ENCODE measurements at regions not wholly inside any gene's neighbourhood (a gene's known extent, or its start where the extent isn't known, plus 50 kb on each side); places are given as distances from the start of the nearest gene placed in this dataset.

DNA sequence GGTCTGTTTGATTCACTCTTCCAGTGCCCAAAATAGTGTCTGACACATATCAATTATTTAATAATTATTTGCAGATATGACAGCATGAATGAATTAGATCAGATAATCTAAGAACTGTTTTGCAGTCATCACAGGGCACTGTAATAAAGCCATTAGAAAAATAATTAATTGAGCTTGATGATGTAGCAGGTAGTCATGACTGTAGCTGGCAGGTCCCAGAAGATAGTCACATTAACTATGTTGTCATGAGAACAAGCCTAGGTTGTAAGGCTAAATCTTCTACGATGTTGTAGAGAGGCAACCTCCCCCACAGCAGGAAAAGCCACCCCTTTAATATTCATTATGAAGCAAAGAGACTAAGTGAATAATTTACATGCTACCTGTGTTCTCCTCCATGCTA is 243.9 kb upstream of the SPTLC3 start:
- peaks cover 8% of the 10 kb centered on the region for H3K4me1 ChIP-seq (ENCODE audit: control insufficient read depth, insufficient read depth, low read length)
- H3K27ac ChIP-seq (ENCODE audit: low read length) = no peak overlapping the region
- no peaks in the 10 kb centered on the region for H3K36me3 ChIP-seq (ENCODE audit: control insufficient read depth in 2 of 2, insufficient read depth in 2 of 2, low read length in 2 of 2)
- no peak overlapping the region for H3K9ac ChIP-seq (ENCODE audit: low read length in 2 of 2)
- H3K4me3 ChIP-seq (ENCODE audit: low read length in 2 of 2) = no peak overlapping the region
- no peaks in the 10 kb centered on the region for H3K27me3 ChIP-seq (ENCODE audit: control insufficient read depth in 1 of 2, insufficient read depth in 2 of 2, low read length in 2 of 2)
- H3K9me3 ChIP-seq (ENCODE audit: control insufficient read depth in 2 of 2, low read length in 2 of 2) = no peaks in the 10 kb centered on the region

DNA sequence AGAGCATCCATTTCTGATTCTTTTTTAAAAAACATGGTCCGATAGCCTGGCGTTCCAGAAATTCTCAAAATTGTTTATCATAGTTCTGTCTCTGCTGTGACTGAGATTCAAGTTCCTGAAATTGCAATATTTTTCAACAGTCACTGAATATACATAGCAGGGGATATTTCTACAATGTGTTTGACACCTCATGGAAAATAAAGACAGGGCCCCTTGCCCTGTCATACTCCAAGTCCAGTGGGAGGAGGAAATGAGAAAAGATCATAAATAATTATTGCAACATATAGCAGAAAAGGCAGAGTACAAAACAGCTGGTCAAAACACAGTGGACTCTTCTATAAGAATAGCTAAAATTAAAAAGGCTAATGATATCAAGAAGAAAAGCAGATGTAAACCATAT is 234.8 kb upstream of the SPTLC3 start:
- H3K36me3 ChIP-seq (ENCODE audit: control insufficient read depth in 2 of 2, insufficient read depth in 2 of 2, low read length in 2 of 2) = no peaks in the 10 kb centered on the region
- no peak overlapping the region for H3K4me3 ChIP-seq (ENCODE audit: low read length in 2 of 2)
- no peaks in the 10 kb centered on the region for H3K27me3 ChIP-seq (ENCODE audit: control insufficient read depth in 1 of 2, insufficient read depth in 2 of 2, low read length in 2 of 2)
- H3K9ac ChIP-seq (ENCODE audit: low read length in 2 of 2) = no peak overlapping the region
- H3K27ac ChIP-seq (ENCODE audit: low read length) = no peak overlapping the region
- no peaks in the 10 kb centered on the region for H3K9me3 ChIP-seq (ENCODE audit: control insufficient read depth in 2 of 2, low read length in 2 of 2)
- H3K4me1 ChIP-seq (ENCODE audit: control insufficient read depth, insufficient read depth, low read length) = no peaks in the 10 kb centered on the region

DNA sequence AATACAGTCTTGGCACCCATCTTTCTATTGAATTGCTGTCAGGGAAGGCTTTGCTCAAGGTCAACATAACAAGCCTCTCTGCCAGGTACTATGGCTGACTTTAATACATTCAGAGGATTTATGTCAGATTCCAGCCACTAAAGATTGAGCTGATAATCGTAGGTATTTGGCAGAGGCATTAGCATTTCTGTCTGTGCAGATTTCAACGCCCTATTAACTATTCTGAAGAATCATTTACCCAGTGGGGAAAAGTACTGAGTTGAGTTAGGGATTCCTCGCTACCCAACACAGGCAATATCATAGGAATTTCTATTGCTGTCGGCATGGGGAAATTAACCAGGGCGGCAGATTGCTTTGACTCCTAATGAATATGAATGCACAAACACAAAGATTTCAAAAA is 233.7 kb upstream of the SPTLC3 start:
- H3K36me3 ChIP-seq (ENCODE audit: control insufficient read depth in 2 of 2, insufficient read depth in 2 of 2, low read length in 2 of 2) = no peaks in the 10 kb centered on the region
- no peaks in the 10 kb centered on the region for H3K9me3 ChIP-seq (ENCODE audit: control insufficient read depth in 2 of 2, low read length in 2 of 2)
- H3K27me3 ChIP-seq (ENCODE audit: control insufficient read depth in 1 of 2, insufficient read depth in 2 of 2, low read length in 2 of 2) = no peaks in the 10 kb centered on the region
- no peaks in the 10 kb centered on the region for H3K4me1 ChIP-seq (ENCODE audit: control insufficient read depth, insufficient read depth, low read length)
- no peak overlapping the region for H3K27ac ChIP-seq (ENCODE audit: low read length)
- no peak overlapping the region for H3K4me3 ChIP-seq (ENCODE audit: low read length in 2 of 2)
- H3K9ac ChIP-seq (ENCODE audit: low read length in 2 of 2) = no peak overlapping the region

DNA sequence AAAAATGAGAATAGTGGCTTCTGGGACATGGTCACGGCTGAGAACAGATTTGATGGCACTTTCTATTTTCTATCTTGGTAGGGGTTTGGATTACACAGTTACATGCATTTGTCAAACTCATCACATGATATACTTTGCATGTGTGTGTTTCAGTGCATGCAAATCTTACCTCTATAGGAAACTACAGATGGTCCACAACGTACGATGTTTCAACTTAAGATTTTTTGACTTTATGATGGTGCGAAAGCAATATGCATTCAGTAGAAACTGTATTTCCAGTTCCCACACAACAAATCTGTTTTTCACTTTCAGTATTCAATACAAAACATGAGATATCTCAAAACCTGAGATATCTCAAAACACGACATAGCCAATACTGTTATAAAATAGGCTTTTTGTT is 231.8 kb upstream of the SPTLC3 start:
- Histone ChIP-seq H3K36me3 (ENCODE audit: control insufficient read depth in 2 of 2, insufficient read depth in 2 of 2, low read length in 2 of 2) (no peaks in the 10 kb centered on the region), H3K9me3 (ENCODE audit: control insufficient read depth in 2 of 2, low read length in 2 of 2) (no peaks in the 10 kb centered on the region), H3K4me1 (ENCODE audit: control insufficient read depth, insufficient read depth, low read length) (no peaks in the 10 kb centered on the region), H3K9ac (ENCODE audit: low read length in 2 of 2) (no peak overlapping the region), H3K4me3 (ENCODE audit: low read length in 2 of 2) (no peak overlapping the region), H3K27me3 (ENCODE audit: control insufficient read depth in 1 of 2, insufficient read depth in 2 of 2, low read length in 2 of 2) (no peaks in the 10 kb centered on the region), H3K27ac (ENCODE audit: low read length) (no peak overlapping the region)

DNA sequence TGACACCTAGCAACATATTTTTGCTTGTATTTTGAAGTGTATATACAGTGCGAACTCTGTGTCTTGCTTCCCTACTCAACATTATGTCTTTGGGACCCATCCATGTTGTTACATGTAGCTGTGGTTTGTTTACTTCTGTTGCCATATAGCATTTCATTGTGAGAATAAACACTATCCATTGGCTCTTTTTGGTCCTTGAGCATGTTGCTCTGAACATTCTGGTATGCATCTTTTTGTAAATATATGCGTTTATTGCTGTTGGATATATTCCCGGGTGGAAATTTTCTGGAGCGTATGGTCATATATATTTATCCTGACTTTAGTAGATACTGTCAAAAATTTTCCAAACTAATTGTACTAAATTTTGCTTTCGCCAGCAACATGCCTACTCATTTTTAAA is 222.5 kb upstream of the SPTLC3 start:
- H3K27me3 ChIP-seq (ENCODE audit: control insufficient read depth in 1 of 2, insufficient read depth in 2 of 2, low read length in 2 of 2) = no peaks in the 10 kb centered on the region
- no peak overlapping the region for H3K4me3 ChIP-seq (ENCODE audit: low read length in 2 of 2)
- no peaks in the 10 kb centered on the region for H3K9me3 ChIP-seq (ENCODE audit: control insufficient read depth in 2 of 2, low read length in 2 of 2)
- H3K4me1 ChIP-seq (ENCODE audit: control insufficient read depth, insufficient read depth, low read length) = no peaks in the 10 kb centered on the region
- H3K36me3 ChIP-seq (ENCODE audit: control insufficient read depth in 2 of 2, insufficient read depth in 2 of 2, low read length in 2 of 2) = no peaks in the 10 kb centered on the region
- H3K27ac ChIP-seq (ENCODE audit: low read length) = no peak overlapping the region
- no peak overlapping the region for H3K9ac ChIP-seq (ENCODE audit: low read length in 2 of 2)

DNA sequence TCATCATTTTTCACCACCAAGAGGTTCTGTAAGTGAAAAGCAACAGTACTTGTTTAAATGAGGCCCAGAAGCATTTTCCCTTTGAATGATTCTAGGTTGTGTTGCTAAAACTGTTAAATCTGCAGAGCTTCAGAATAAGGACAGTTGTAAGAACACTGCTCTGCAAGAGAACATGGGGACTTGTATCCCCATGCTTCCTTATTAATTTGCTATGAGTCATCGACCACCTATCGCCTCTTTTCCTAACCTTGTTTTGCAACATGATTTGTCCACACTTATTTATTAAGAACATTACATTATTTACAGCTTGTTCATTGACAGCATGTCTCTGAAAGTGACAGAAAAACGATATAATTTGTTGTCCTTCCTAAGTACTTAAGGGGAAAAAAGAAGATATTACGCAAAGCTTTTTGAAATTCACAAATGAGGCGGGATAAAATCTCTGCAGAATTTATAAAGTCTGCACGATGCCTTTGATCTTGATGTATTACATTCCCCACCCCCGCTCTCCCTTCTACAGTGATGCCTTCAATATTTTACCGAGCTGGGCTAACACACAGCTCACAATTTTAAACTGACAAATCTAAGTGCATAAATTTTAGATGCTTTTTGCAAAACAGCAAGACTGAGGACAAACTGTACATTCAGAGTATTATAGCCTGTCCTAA is 220.0 kb upstream of the SPTLC3 start:
- H3K4me3 ChIP-seq (ENCODE audit: low read length in 2 of 2) = no peak overlapping the region
- no peak overlapping the region for H3K27ac ChIP-seq (ENCODE audit: low read length)
- no peaks in the 10 kb centered on the region for H3K27me3 ChIP-seq (ENCODE audit: control insufficient read depth in 1 of 2, insufficient read depth in 2 of 2, low read length in 2 of 2)
- no peaks in the 10 kb centered on the region for H3K36me3 ChIP-seq (ENCODE audit: control insufficient read depth in 2 of 2, insufficient read depth in 2 of 2, low read length in 2 of 2)
- no peaks in the 10 kb centered on the region for H3K4me1 ChIP-seq (ENCODE audit: control insufficient read depth, insufficient read depth, low read length)
- H3K9me3 ChIP-seq (ENCODE audit: control insufficient read depth in 2 of 2, low read length in 2 of 2) = no peaks in the 10 kb centered on the region
- no peak overlapping the region for H3K9ac ChIP-seq (ENCODE audit: low read length in 2 of 2)

DNA sequence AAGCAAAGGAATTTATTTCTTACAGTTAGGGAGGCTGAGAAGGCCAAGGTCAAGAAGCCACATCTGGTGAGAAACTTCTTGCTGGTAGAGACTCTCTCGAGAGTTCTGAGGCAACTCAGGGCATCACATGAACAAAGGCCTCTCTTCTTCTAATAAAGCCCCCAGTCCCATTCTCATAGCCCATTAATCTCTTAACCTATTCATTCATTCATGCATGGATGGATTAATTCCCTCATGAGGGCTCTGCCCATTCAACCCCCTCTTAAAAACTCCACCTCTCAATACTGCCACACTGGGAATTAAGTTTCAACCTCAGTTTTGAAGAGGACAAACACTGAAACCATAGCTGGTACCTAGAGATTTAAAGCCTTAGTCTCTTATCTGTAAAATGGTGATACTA is 217.9 kb upstream of the SPTLC3 start:
- Histone ChIP-seq H3K9ac (ENCODE audit: low read length in 2 of 2) (no peak overlapping the region), H3K27ac (ENCODE audit: low read length) (no peak overlapping the region), H3K4me3 (ENCODE audit: low read length in 2 of 2) (no peak overlapping the region), H3K9me3 (ENCODE audit: control insufficient read depth in 2 of 2, low read length in 2 of 2) (no peaks in the 10 kb centered on the region), H3K4me1 (ENCODE audit: control insufficient read depth, insufficient read depth, low read length) (no peaks in the 10 kb centered on the region), H3K27me3 (ENCODE audit: control insufficient read depth in 1 of 2, insufficient read depth in 2 of 2, low read length in 2 of 2) (no peaks in the 10 kb centered on the region), H3K36me3 (ENCODE audit: control insufficient read depth in 2 of 2, insufficient read depth in 2 of 2, low read length in 2 of 2) (no peaks in the 10 kb centered on the region)

DNA sequence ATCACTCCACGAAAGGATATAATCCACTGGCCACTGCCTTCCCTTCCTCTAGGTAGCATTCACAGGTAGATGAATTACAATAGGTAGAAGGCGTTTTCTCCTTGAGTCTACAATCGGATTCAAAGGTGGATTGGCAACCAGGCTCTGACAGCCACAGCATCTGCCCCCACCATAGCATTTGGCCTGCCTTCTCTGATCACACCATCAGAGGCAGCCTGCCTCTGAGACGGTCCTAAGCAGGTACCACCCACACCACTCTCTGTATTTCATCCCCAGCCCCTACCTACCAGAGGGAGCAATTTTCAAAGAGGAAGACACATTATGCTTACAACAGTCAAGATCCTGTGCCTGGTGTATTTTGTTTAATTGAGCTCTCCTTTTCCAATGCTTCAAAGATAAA is 210.5 kb upstream of the SPTLC3 start:
- Histone ChIP-seq H3K36me3 (ENCODE audit: control insufficient read depth in 2 of 2, insufficient read depth in 2 of 2, low read length in 2 of 2) (no peaks in the 10 kb centered on the region), H3K4me3 (ENCODE audit: low read length in 2 of 2) (no peak overlapping the region), H3K4me1 (ENCODE audit: control insufficient read depth, insufficient read depth, low read length) (no peaks in the 10 kb centered on the region), H3K27me3 (ENCODE audit: control insufficient read depth in 1 of 2, insufficient read depth in 2 of 2, low read length in 2 of 2) (no peaks in the 10 kb centered on the region), H3K9ac (ENCODE audit: low read length in 2 of 2) (no peak overlapping the region), H3K9me3 (ENCODE audit: control insufficient read depth in 2 of 2, low read length in 2 of 2) (no peaks in the 10 kb centered on the region), H3K27ac (ENCODE audit: low read length) (no peak overlapping the region)

DNA sequence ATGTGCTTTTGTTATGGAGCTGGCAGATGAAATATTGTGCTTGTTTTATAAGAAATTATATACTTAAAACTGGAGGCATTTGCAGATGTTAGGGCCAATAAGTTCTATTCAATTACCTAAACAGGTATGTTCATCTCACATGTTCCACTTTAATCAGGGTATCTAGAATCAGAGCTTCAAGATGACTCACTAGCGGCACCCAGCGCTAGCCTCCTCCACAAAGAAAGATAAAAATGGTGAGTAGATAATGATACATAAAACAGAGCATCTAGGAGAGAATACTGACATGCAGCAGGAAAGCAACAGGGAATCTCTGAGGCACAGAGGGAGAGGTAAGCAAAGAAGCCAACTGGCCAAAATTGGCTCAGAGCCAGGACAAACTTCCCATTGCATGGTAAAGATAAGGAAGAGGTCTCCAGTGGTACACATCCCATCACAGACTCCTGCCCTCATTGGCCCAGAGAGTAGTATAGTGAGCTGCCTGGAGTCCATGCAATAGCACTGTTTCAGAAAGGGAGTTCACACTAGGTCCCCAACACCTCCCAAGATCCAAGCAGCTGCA is 200.7 kb upstream of the SPTLC3 start:
- no peaks in the 10 kb centered on the region for H3K27me3 ChIP-seq (ENCODE audit: control insufficient read depth in 1 of 2, insufficient read depth in 2 of 2, low read length in 2 of 2)

DNA sequence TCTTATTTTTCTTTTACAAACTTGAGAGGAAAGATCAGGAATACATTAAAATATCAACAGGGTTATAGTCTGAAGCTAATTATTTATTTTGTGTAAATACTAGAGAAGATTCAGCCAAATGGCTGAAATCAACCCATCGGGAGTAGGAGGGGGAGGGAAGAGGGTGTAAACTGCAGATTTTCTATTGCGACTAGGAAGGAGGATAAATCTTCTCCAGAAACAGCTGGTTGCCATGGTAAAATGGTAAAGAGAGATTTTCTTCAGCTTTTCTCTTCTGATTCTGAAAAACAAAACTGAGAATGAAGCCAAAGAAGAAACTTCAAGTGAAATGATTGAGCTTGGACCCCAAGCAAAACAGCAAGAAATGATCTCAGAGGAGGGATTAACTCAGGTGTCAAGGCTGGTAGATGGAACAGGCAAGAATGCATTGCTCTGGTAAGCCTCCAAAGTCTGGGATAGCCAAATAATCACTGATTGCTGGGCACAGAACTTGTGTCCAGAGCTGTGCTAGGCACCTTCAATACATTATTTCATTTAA is 193.5 kb upstream of the SPTLC3 start:
- Histone ChIP-seq H3K27ac (ENCODE audit: low read length) (no peak overlapping the region), H3K4me3 (ENCODE audit: low read length in 2 of 2) (no peak overlapping the region), H3K9me3 (ENCODE audit: control insufficient read depth in 2 of 2, low read length in 2 of 2) (no peaks in the 10 kb centered on the region), H3K27me3 (ENCODE audit: control insufficient read depth in 1 of 2, insufficient read depth in 2 of 2, low read length in 2 of 2) (no peaks in the 10 kb centered on the region), H3K9ac (ENCODE audit: low read length in 2 of 2) (no peak overlapping the region), H3K4me1 (ENCODE audit: control insufficient read depth, insufficient read depth, low read length) (peaks cover 4% of the 10 kb centered on the region), H3K36me3 (ENCODE audit: control insufficient read depth in 2 of 2, insufficient read depth in 2 of 2, low read length in 2 of 2) (no peaks in the 10 kb centered on the region)

More for the DNA sequence above, 200.7 kb upstream of the SPTLC3 start:
- Histone ChIP-seq H3K4me1 (ENCODE audit: control insufficient read depth, insufficient read depth, low read length) (no peaks in the 10 kb centered on the region), H3K27ac (ENCODE audit: low read length) (no peak overlapping the region), H3K9me3 (ENCODE audit: control insufficient read depth in 2 of 2, low read length in 2 of 2) (no peaks in the 10 kb centered on the region), H3K4me3 (ENCODE audit: low read length in 2 of 2) (no peak overlapping the region), H3K36me3 (ENCODE audit: control insufficient read depth in 2 of 2, insufficient read depth in 2 of 2, low read length in 2 of 2) (no peaks in the 10 kb centered on the region), H3K9ac (ENCODE audit: low read length in 2 of 2) (no peak overlapping the region)

DNA sequence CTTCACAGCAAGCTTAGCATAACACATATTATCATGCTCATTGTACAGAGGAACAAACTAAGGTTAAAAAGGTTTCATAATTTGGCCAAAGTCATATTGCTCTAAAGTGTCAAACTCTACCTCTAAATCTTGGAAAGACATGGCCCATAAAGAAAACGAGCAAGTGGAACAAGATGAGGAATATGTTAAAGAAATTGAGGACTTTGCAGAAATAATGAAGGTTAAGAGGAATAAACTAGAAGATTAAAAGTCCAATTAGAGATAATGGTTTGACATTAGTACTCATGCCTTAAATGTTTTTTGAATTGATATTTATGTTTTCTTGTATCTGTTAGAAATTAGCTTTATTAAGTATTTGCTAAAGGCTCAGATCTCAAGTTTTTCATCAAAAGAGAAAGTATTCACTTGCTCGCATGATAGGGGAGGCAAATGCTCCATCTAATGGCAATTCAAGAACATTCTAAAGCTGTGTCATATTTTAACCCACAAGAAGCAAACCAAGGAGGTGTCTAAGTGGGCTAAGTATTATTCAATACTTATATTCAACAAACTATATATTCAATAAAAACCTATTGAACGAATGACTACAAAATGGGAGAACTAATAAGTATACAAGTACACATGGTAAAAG is 192.9 kb upstream of the SPTLC3 start:
- Histone ChIP-seq H3K4me1 (ENCODE audit: control insufficient read depth, insufficient read depth, low read length) (peaks cover 4% of the 10 kb centered on the region), H3K9me3 (ENCODE audit: control insufficient read depth in 2 of 2, low read length in 2 of 2) (no peaks in the 10 kb centered on the region), H3K9ac (ENCODE audit: low read length in 2 of 2) (no peak overlapping the region), H3K36me3 (ENCODE audit: control insufficient read depth in 2 of 2, insufficient read depth in 2 of 2, low read length in 2 of 2) (no peaks in the 10 kb centered on the region), H3K4me3 (ENCODE audit: low read length in 2 of 2) (no peak overlapping the region), H3K27me3 (ENCODE audit: control insufficient read depth in 1 of 2, insufficient read depth in 2 of 2, low read length in 2 of 2) (no peaks in the 10 kb centered on the region), H3K27ac (ENCODE audit: low read length) (no peak overlapping the region)
